Ishikawa (cell line): ENCODE measurements at regions not wholly inside any gene's neighbourhood (a gene's known extent, or its start where the extent isn't known, plus 50 kb on each side); places are given as distances from the start of the nearest gene placed in this dataset.

Experiments used
- FOXM1 ChIP-seq: IDR thresholded peaks from 2 replicates; pipeline ENCODE4 v1.6.1; 2012; ENCODE audit warnings: low read depth, borderline replicate concordance
- NFIC ChIP-seq: IDR thresholded peaks from 2 replicates; pipeline ENCODE4 v1.6.1; 2012
- TAF1 ChIP-seq: IDR thresholded peaks from 2 replicates; pipeline ENCODE4 v1.6.1; 2012; ENCODE audit warnings: low read depth, mild to moderate bottlenecking
- YY1 ChIP-seq: IDR thresholded peaks from 2 replicates; pipeline ENCODE4 v1.6.1; 2012; ENCODE audit warnings: low read depth
- TF ChIP-seq, protein P1 (sequence below): IDR thresholded peaks from 2 replicates; pipeline ENCODE4 v1.6.1; 2012
- TF ChIP-seq, protein P2 (sequence below): IDR thresholded peaks from 2 replicates; pipeline ENCODE4 v1.6.1; 2012
- TF ChIP-seq, protein P3 (sequence below): IDR thresholded peaks from 2 replicates; pipeline ENCODE4 v1.6.1; 2012; ENCODE audit warnings: low read depth, mild to moderate bottlenecking

DNA sequence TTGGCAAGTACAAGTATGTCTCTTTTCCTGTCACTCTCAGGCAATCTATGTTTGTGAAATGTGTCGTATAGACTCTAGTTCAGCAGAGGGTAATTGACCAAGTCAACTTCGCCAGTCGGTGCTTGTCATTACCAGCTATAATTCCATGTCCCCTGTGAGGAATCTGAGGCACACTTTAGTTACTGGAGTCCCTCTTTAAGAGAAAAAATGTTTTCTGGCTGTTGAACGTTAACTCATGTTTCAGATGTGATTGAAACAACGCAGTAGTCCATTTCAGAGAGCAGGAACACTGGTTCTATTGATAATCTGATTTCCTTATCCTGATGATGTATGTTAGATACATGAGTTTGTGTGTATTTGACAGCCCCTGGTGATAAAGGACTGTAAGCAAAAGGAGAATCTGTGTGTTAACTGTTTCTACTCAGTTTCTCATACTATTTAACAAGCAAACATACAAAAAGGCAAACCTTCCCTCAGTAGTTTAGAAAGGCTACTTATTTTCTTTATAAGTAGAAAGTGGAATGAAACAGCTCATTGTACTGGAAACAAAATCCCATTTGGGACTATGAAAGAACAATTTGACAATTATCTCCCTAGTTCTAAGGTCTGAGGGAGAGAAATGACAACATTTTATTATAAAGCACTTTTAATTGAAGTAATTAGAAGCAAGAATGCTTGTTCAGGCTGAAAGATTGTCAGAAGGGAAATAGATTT is 161.1 kb upstream of the TRHDE start:
- TF ChIP-seq TAF1 (no peak), YY1 (no peak), NFIC (no peak), FOXM1 (no peak)
- TF ChIP-seq, protein P1, sequence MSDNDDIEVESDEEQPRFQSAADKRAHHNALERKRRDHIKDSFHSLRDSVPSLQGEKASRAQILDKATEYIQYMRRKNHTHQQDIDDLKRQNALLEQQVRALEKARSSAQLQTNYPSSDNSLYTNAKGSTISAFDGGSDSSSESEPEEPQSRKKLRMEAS, result no peak
- TF ChIP-seq, protein P2, sequence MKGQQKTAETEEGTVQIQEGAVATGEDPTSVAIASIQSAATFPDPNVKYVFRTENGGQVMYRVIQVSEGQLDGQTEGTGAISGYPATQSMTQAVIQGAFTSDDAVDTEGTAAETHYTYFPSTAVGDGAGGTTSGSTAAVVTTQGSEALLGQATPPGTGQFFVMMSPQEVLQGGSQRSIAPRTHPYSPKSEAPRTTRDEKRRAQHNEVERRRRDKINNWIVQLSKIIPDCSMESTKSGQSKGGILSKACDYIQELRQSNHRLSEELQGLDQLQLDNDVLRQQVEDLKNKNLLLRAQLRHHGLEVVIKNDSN, result no peak
- TF ChIP-seq, protein P3, sequence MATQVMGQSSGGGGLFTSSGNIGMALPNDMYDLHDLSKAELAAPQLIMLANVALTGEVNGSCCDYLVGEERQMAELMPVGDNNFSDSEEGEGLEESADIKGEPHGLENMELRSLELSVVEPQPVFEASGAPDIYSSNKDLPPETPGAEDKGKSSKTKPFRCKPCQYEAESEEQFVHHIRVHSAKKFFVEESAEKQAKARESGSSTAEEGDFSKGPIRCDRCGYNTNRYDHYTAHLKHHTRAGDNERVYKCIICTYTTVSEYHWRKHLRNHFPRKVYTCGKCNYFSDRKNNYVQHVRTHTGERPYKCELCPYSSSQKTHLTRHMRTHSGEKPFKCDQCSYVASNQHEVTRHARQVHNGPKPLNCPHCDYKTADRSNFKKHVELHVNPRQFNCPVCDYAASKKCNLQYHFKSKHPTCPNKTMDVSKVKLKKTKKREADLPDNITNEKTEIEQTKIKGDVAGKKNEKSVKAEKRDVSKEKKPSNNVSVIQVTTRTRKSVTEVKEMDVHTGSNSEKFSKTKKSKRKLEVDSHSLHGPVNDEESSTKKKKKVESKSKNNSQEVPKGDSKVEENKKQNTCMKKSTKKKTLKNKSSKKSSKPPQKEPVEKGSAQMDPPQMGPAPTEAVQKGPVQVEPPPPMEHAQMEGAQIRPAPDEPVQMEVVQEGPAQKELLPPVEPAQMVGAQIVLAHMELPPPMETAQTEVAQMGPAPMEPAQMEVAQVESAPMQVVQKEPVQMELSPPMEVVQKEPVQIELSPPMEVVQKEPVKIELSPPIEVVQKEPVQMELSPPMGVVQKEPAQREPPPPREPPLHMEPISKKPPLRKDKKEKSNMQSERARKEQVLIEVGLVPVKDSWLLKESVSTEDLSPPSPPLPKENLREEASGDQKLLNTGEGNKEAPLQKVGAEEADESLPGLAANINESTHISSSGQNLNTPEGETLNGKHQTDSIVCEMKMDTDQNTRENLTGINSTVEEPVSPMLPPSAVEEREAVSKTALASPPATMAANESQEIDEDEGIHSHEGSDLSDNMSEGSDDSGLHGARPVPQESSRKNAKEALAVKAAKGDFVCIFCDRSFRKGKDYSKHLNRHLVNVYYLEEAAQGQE, result no peak
